GM12878 (cell line): ENCODE measurements at regions not wholly inside any gene's neighbourhood (a gene's known extent, or its start where the extent isn't known, plus 50 kb on each side); places are given as distances from the start of the nearest gene placed in this dataset.

Experiments used
- ATAC-seq: fragments of 200-7000 bp; cut with Tn5 transposase; 3 replicates; pipeline ENCODE4 v1.9.1; 2020; ENCODE audit warnings: mild to moderate bottlenecking, moderate library complexity
- BruUV-seq: library from RNA; stranded (reverse); fragments of 400-500 nt; replicated peaks from 2 replicates; lab custom pipeline; 2021; lab: Mats Ljungman, UMichigan
- CTCF ChIA-PET: fragments of 300-600 bp; sonication (Branson Sonifier 250); formaldehyde crosslinking; extraction: SDS; loops from one replicate; lab custom pipeline; 2021; ENCODE audit warnings: inconsistent platforms; lab: Yijun Ruan, JAX
- POLR2A ChIA-PET: fragments of 350-600 bp; formaldehyde crosslinking; extraction: SDS; loops from one replicate; lab custom pipeline; 2021; ENCODE audit warnings: inconsistent platforms; lab: Charles Lee
- RAD21 ChIA-PET: fragments of 300-600 bp; sonication (Branson Sonifier 250); formaldehyde crosslinking; loops from one replicate; lab custom pipeline; 2023; ENCODE audit warnings: antibody characterized with exemption; ENCODE audit not compliant: unreplicated experiment; lab: Charles Lee
- SMC1A ChIA-PET: fragments of 300-600 bp; sonication (Branson Sonifier 250); formaldehyde crosslinking; loops from one replicate; lab custom pipeline; 2023; ENCODE audit not compliant: unreplicated experiment, uncharacterized antibody; lab: Charles Lee
- DNase-seq: peaks from one replicate; pipeline ENCODE4 v3.0.0-alpha.2; 2011; ENCODE audit warnings: low read depth, low spot score
- FAIRE-seq: peaks from 3 replicates; lab custom pipeline; 2011; peaks lifted over from hg19 to GRCh38; lab: Jason Lieb, UNC
- H2AFZ ChIP-seq: 2 replicates; pipeline ENCODE4 v1.6.0; 2011; ENCODE audit warnings: low read depth, low read length, control low read depth; ENCODE audit not compliant: control insufficient read depth
- H3K27ac ChIP-seq: 2 replicates; pipeline ENCODE4 v1.5.1; 2011; ENCODE audit warnings: control low read depth; ENCODE audit not compliant: control insufficient read depth, insufficient read depth
- H3K27me3 ChIP-seq, 2 experiments: replicated peaks in 1 of 2; 2 replicates each; pipeline versions ENCODE4 v1.6.0 to v1.6.1; 2011; ENCODE audit warnings: low read length in 1 of 2; ENCODE audit not compliant: control insufficient read depth in 2 of 2, insufficient read depth in 2 of 2
- H3K36me3 ChIP-seq, 2 experiments: 2 replicates each; pipeline ENCODE4 v1.5.1; 2011; ENCODE audit warnings: low read length in 1 of 2; ENCODE audit not compliant: control insufficient read depth in 2 of 2, insufficient read depth in 2 of 2
- H3K4me1 ChIP-seq: 2 replicates; pipeline ENCODE4 v1.6.1; 2011; ENCODE audit warnings: mild to moderate bottlenecking, low read length, moderate library complexity, mixed read lengths; ENCODE audit not compliant: control insufficient read depth, insufficient read depth
- H3K4me2 ChIP-seq: 2 replicates; pipeline ENCODE4 v1.6.0; 2011; ENCODE audit warnings: control low read depth; ENCODE audit not compliant: control insufficient read depth, insufficient read depth
- H3K4me3 ChIP-seq: fragments of 200-600 bp; sonication (generic); 2 replicates; pipeline ENCODE4 v1.5.1; 2016
- H3K79me2 ChIP-seq: 2 replicates; pipeline ENCODE4 v1.6.0; 2011; ENCODE audit warnings: low read length; ENCODE audit not compliant: control insufficient read depth, insufficient read depth
- H3K9ac ChIP-seq: 2 replicates; pipeline ENCODE4 v1.8.0; 2011; ENCODE audit warnings: low read length, control low read depth, mixed read lengths; ENCODE audit not compliant: control insufficient read depth, insufficient read depth
- H3K9me3 ChIP-seq: replicated peaks from 3 replicates; pipeline ENCODE4 v1.5.1; 2011; ENCODE audit warnings: mild to moderate bottlenecking, low read length; ENCODE audit not compliant: control insufficient read depth, insufficient read depth
- H4K20me1 ChIP-seq: 2 replicates; pipeline ENCODE4 v1.6.0; 2011; ENCODE audit not compliant: control insufficient read depth, insufficient read depth
- HCFC1 ChIP-seq: fragments of 150-350 bp; IDR thresholded peaks from 2 replicates; pipeline ENCODE4 v1.6.1; 2014; ENCODE audit warnings: low read length
- JUNB ChIP-seq: IDR thresholded peaks from 2 replicates; pipeline ENCODE4 v1.6.1; 2016; ENCODE audit warnings: antibody characterized with exemption, mild to moderate bottlenecking
- LARP7 ChIP-seq: fragments of 450-650 bp; IDR thresholded peaks from 2 replicates; pipeline ENCODE4 v1.6.1; 2017; ENCODE audit warnings: mild to moderate bottlenecking
- MYC ChIP-seq: IDR thresholded peaks from 2 replicates; pipeline ENCODE4 v1.6.1; 2011; ENCODE audit warnings: mild to moderate bottlenecking, low read length, moderate library complexity, inconsistent platforms; ENCODE audit not compliant: insufficient read depth, insufficient replicate concordance, insufficient read length, severe bottlenecking
- NFYB ChIP-seq: IDR thresholded peaks from 2 replicates; pipeline ENCODE4 v1.6.1; 2011; ENCODE audit warnings: low read depth, mild to moderate bottlenecking, low read length, improper control_type of control experiment, moderate library complexity; ENCODE audit not compliant: insufficient read depth
- RELA ChIP-seq: fragments of 450-650 bp; IDR thresholded peaks from 2 replicates; pipeline ENCODE4 v1.8.0; 2014; ENCODE audit warnings: borderline replicate concordance; ENCODE audit not compliant: partially characterized antibody
- SUZ12 ChIP-seq: fragments of 200-600 bp; sonication (generic); IDR thresholded peaks from one replicate; pipeline ENCODE4 v1.6.1; 2018; ENCODE audit warnings: antibody characterized with exemption, mild to moderate bottlenecking; ENCODE audit not compliant: unreplicated experiment
- TCF7 ChIP-seq: IDR thresholded peaks from 2 replicates; pipeline ENCODE4 v1.6.1; 2014; ENCODE audit warnings: antibody characterized with exemption, borderline replicate concordance
- YY1 ChIP-seq: IDR thresholded peaks from 2 replicates; pipeline ENCODE4 v1.6.1; 2011; ENCODE audit warnings: low read depth, mild to moderate bottlenecking, low read length
- WGBS: methylation state at CpG from one replicate; pipeline ENCODE4 v1.1.6; 2016; ENCODE audit warnings: low lambda C conversion rate; ENCODE audit not compliant: insufficient replicate concordance, insufficient coverage; ENCODE audit errors: missing lambda C conversion rate; 5-methylcytosine and 5-hydroxymethylcytosine counted together
- in situ Hi-C: fragments of 300-500 bp; cut with MboI; formaldehyde crosslinking; loops from 9 replicates; pipeline ENCODE4 v1.14.3; 2018; ENCODE audit warnings: mixed read lengths
- intact Hi-C: fragments of 100-400 bp; cut with micrococcal nuclease; formaldehyde crosslinking; loops from one replicate; pipeline ENCODE4 v1.14.2; 2022; ENCODE audit not compliant: unreplicated experiment
- TF ChIP-seq, protein P1 (sequence below): fragments of 450-650 bp; IDR thresholded peaks from 2 replicates; pipeline ENCODE4 v1.6.1; 2017; ENCODE audit warnings: mild to moderate bottlenecking, low read depth, inconsistent platforms; ENCODE audit not compliant: poor library complexity, severe bottlenecking
- TF ChIP-seq, protein P2 (sequence below): fragments of 450-650 bp; IDR thresholded peaks from 2 replicates; pipeline ENCODE4 v1.6.1; 2016; ENCODE audit warnings: mild to moderate bottlenecking, moderate library complexity, borderline replicate concordance

DNA sequence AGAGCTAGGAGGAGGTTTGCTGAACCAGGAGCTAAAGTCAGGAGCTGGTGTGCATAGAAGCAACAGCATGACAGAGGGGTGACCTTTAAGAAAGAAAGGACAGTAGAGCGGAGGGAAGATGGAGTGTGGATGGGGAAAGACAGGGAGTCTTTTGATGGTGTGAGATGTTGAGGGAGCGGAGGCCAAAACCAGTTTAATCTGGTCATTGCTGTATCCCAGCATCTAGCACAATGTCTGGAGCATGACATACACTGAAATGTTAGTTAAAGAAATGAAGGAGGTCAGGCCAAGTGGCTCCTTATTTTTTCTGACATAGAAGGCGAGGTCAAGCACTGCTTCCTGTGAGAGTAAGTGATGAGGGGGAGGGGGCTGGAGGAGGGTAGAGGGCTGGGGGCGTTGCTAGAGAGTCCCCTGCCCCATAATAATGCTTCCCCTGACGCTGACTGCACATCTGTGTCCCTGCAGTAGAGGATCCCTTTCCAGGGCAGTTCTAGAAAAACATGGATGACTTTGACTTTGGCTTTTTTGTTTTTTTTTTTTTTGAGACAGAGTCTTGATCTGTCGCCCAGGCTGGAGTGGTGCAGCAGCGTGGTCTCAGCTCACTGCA is 70.2 kb downstream of the ZNF467 start:
- no peak overlapping the region for H3K27ac ChIP-seq
- SMC1A ChIA-PET, result no interaction called here
- TF ChIP-seq YY1 (no peak), TCF7 (no peak), NFYB (no peak), HCFC1 (no peak), JUNB (no peak), SUZ12 (no peak), MYC (no peak), LARP7 (no peak), RELA (no peak)
- TF ChIP-seq, protein P1, sequence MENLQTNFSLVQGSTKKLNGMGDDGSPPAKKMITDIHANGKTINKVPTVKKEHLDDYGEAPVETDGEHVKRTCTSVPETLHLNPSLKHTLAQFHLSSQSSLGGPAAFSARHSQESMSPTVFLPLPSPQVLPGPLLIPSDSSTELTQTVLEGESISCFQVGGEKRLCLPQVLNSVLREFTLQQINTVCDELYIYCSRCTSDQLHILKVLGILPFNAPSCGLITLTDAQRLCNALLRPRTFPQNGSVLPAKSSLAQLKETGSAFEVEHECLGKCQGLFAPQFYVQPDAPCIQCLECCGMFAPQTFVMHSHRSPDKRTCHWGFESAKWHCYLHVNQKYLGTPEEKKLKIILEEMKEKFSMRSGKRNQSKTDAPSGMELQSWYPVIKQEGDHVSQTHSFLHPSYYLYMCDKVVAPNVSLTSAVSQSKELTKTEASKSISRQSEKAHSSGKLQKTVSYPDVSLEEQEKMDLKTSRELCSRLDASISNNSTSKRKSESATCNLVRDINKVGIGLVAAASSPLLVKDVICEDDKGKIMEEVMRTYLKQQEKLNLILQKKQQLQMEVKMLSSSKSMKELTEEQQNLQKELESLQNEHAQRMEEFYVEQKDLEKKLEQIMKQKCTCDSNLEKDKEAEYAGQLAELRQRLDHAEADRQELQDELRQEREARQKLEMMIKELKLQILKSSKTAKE, result no peak
- TF ChIP-seq, protein P2, sequence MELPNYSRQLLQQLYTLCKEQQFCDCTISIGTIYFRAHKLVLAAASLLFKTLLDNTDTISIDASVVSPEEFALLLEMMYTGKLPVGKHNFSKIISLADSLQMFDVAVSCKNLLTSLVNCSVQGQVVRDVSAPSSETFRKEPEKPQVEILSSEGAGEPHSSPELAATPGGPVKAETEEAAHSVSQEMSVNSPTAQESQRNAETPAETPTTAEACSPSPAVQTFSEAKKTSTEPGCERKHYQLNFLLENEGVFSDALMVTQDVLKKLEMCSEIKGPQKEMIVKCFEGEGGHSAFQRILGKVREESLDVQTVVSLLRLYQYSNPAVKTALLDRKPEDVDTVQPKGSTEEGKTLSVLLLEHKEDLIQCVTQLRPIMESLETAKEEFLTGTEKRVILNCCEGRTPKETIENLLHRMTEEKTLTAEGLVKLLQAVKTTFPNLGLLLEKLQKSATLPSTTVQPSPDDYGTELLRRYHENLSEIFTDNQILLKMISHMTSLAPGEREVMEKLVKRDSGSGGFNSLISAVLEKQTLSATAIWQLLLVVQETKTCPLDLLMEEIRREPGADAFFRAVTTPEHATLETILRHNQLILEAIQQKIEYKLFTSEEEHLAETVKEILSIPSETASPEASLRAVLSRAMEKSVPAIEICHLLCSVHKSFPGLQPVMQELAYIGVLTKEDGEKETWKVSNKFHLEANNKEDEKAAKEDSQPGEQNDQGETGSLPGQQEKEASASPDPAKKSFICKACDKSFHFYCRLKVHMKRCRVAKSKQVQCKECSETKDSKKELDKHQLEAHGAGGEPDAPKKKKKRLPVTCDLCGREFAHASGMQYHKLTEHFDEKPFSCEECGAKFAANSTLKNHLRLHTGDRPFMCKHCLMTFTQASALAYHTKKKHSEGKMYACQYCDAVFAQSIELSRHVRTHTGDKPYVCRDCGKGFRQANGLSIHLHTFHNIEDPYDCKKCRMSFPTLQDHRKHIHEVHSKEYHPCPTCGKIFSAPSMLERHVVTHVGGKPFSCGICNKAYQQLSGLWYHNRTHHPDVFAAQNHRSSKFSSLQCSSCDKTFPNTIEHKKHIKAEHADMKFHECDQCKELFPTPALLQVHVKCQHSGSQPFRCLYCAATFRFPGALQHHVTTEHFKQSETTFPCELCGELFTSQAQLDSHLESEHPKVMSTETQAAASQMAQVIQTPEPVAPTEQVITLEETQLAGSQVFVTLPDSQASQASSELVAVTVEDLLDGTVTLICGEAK, result no peak
- TF ChIP-seq, all 136 proteins: peak for 0
- Histone ChIP-seq H3K4me1 (no peaks in the 10 kb centered on the region), H3K9ac (no peak overlapping the region), H2AFZ (no peak overlapping the region), H3K4me3 (no peak overlapping the region), H3K79me2 (no peaks in the 10 kb centered on the region), H3K36me3 (no peaks in the 10 kb centered on the region), H4K20me1 (no peaks in the 10 kb centered on the region), H3K4me2 (no peak overlapping the region), H3K27me3 (no peaks in the 10 kb centered on the region), H3K9me3 (no peaks in the 10 kb centered on the region; the same call in 2 of the 3 replicates)
- CTCF ChIA-PET, result interaction anchor here (1.2 kb wide), 1 partner anchor 41 kb away, joined by 6 read pairs; no protein-coding TSS in a partner anchor
- in situ Hi-C loops, result no loop called here
- intact Hi-C loops, result no loop called here
- FAIRE-seq (no peak), ATAC-seq (no peak), DNase-seq (no peak)
- RAD21 ChIA-PET, result no interaction called here
- POLR2A ChIA-PET, result no interaction called here
- no TSS peak for BruUV-seq
- 12% methylated on average over 5 of the region's 7 CpGs for WGBS
